ENCODE measurements at regions not wholly inside any gene's neighbourhood (a gene's known extent, or its start where the extent isn't known, plus 50 kb on each side); places are given as distances from the start of the nearest gene placed in this dataset.

- Histone ChIP-seq H3K4me1 (no peaks in the 10 kb centered on the region), H3K9me3 (no peaks in the 10 kb centered on the region), H3K27ac (no peak overlapping the region), H3K27me3 (no peaks in the 10 kb centered on the region), H3K36me3 (no peaks in the 10 kb centered on the region), H3K4me3 (no peak overlapping the region)
- intact Hi-C loops (cut with DNase I), result no loop called here
- no peak for ATAC-seq
- TF ChIP-seq CTCF (IDR thresholded peaks at IDR 0.05), result no peak
- TF ChIP-seq POLR2A (IDR thresholded peaks at IDR 0.05), result no peak
- no peak for DNase-seq
- 79 to 84% (median 80%) methylated on average over 3 of the region's 3 CpGs for WGBS, 4 donors
Observed at GRCh38 chr12:90816353-90817089, 138.5 kb downstream of the CCER1 start.

- TF ChIP-seq CTCF (IDR thresholded peaks at IDR 0.05), result no peak
- TF ChIP-seq POLR2A (IDR thresholded peaks at IDR 0.05), result no peak
- Histone ChIP-seq H3K36me3 (no peaks in the 10 kb centered on the region), H3K4me3 (no peak overlapping the region), H3K4me1 (no peaks in the 10 kb centered on the region), H3K9me3 (no peaks in the 10 kb centered on the region), H3K27ac (no peak overlapping the region), H3K27me3 (no peaks in the 10 kb centered on the region)
- 65 to 85% (median 82%) methylated on average over 1 of the region's 1 CpG for WGBS, 4 donors
- no peak for DNase-seq
- intact Hi-C loops (cut with DNase I), result no loop called here
- ATAC-seq, result no peak
Observed at GRCh38 chr12:90809940-90810339, 145.0 kb downstream of the CCER1 start.

- no peaks in the 10 kb centered on the region for H3K27me3 ChIP-seq
- H3K4me3 ChIP-seq, result no peak overlapping the region
- intact Hi-C loops (cut with DNase I), result no loop called here
- no peak overlapping the region for H3K27ac ChIP-seq
- H3K4me1 ChIP-seq, result no peaks in the 10 kb centered on the region
- H3K9me3 ChIP-seq, result peaks cover 0 to 4% (median 0%) of the 10 kb centered on the region in 12 donors
- TF ChIP-seq POLR2A (IDR thresholded peaks at IDR 0.05) (no peak), CTCF (IDR thresholded peaks at IDR 0.05) (no peak)
- ATAC-seq (no peak), DNase-seq (no peak)
- no peaks in the 10 kb centered on the region for H3K36me3 ChIP-seq
- 75 to 96% (median 92%) methylated on average over 3 of the region's 3 CpGs for WGBS, 4 donors
Observed at GRCh38 chr12:90808568-90808967, 146.4 kb downstream of the CCER1 start.

GRCh38 chr12:90802727-90803126 lies 152.2 kb downstream of the CCER1 start:
- peaks cover 0 to 4% (median 0%) of the 10 kb centered on the region in 12 donors for H3K9me3 ChIP-seq
- DNase-seq (no peak), ATAC-seq (no peak)
- intact Hi-C loops (cut with DNase I), result no loop called here
- H3K27me3 ChIP-seq, result no peaks in the 10 kb centered on the region
- no peaks in the 10 kb centered on the region for H3K4me1 ChIP-seq
- no peaks in the 10 kb centered on the region for H3K36me3 ChIP-seq
- H3K4me3 ChIP-seq, result no peak overlapping the region
- TF ChIP-seq POLR2A (IDR thresholded peaks at IDR 0.05) (no peak), CTCF (IDR thresholded peaks at IDR 0.05) (no peak)
- 93 to 98% (median 97%) methylated on average over 6 of the region's 6 CpGs for WGBS, 4 donors
- no peak overlapping the region for H3K27ac ChIP-seq

All from heart left ventricle (tissue), 16 donors.